ENCODE measurements at regions not wholly inside any gene's neighbourhood (a gene's known extent, or its start where the extent isn't known, plus 50 kb on each side); places are given as distances from the start of the nearest gene placed in this dataset.

DNA sequence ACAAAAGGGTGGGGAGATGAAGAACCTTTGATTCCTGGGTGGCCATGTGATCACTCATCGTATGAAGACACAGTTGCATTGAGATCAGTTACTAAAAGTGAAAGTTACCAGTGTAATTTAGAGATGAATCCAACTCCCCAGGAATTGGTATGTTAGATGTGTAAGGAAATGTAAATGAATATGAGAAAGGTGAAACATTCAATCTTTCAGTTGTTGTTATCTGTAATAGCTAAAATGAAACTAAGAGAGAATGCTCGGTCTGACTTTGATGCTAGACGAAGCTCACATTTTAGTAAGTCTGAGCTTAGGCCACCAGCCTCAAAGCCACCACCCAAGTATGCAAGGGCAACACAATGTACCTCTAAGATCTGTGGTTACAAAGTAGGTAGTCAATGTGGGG lies 194.3 kb upstream of the POF1B start (continued):
- TF ChIP-seq, protein P1, sequence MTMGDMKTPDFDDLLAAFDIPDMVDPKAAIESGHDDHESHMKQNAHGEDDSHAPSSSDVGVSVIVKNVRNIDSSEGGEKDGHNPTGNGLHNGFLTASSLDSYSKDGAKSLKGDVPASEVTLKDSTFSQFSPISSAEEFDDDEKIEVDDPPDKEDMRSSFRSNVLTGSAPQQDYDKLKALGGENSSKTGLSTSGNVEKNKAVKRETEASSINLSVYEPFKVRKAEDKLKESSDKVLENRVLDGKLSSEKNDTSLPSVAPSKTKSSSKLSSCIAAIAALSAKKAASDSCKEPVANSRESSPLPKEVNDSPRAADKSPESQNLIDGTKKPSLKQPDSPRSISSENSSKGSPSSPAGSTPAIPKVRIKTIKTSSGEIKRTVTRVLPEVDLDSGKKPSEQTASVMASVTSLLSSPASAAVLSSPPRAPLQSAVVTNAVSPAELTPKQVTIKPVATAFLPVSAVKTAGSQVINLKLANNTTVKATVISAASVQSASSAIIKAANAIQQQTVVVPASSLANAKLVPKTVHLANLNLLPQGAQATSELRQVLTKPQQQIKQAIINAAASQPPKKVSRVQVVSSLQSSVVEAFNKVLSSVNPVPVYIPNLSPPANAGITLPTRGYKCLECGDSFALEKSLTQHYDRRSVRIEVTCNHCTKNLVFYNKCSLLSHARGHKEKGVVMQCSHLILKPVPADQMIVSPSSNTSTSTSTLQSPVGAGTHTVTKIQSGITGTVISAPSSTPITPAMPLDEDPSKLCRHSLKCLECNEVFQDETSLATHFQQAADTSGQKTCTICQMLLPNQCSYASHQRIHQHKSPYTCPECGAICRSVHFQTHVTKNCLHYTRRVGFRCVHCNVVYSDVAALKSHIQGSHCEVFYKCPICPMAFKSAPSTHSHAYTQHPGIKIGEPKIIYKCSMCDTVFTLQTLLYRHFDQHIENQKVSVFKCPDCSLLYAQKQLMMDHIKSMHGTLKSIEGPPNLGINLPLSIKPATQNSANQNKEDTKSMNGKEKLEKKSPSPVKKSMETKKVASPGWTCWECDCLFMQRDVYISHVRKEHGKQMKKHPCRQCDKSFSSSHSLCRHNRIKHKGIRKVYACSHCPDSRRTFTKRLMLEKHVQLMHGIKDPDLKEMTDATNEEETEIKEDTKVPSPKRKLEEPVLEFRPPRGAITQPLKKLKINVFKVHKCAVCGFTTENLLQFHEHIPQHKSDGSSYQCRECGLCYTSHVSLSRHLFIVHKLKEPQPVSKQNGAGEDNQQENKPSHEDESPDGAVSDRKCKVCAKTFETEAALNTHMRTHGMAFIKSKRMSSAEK (CRISPR knock-in tag; IDR thresholded peaks at IDR 0.05; ENCODE audit: borderline replicate concordance) = no peak
- TF ChIP-seq, protein P2, sequence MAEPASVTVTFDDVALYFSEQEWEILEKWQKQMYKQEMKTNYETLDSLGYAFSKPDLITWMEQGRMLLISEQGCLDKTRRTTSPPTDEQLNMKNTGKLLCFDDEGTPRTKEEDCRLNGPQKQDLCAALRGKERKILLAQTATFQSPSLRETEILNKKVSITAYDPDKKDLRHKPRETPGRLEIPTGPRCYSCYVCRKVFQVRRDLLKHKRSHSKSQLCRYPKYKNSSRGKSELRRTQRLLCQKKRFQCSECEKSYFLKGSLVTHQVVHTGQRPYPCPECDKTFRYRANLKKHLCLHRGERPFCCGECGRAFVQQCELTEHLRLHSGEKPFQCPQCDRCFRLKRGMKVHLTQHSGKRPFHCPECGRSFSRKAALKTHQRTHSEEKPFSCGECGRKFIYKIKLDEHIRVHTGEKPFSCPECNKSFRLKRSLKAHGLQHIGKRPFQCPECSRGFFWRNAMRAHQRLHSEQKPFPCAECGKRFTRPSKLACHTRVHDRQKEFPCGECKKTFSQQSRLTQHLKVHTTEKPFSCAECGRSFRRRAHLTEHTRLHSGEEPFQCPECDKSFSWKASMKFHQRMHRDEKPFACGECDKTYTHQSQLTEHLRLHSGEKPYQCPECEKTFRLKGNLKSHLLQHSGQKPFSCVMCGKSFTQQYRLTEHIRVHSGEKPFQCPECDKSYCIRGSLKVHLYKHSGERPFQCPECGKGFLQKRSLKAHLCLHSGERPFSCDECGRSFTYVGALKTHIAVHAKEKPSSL (CRISPR knock-in tag; conservative IDR thresholded peaks at IDR 0.05) = no peak

- Mint-ChIP-seq H3K36me3 (no peaks in the 10 kb centered on the region), H3K27ac (no peak overlapping the region), H3K4me1 (peaks cover 35% of the 10 kb centered on the region), H3K9me3 (peaks cover 15% of the 10 kb centered on the region), H3K4me3 (no peak overlapping the region), H3K27me3 (ENCODE audit: low read depth) (no peaks in the 10 kb centered on the region)
- DNase-seq (ENCODE audit: low spot score) (no peak), ATAC-seq (no peak)
- ChIA-PET CTCF (no interaction called here), POLR2A (interaction anchor here (0.7 kb wide), 1 partner anchor 551 kb away, joined by 3 read pairs; no protein-coding TSS in a partner anchor)
- TF ChIP-seq MYBL2 (CRISPR knock-in tag; IDR thresholded peaks at IDR 0.05) (no peak), RELA (CRISPR knock-in tag; IDR thresholded peaks at IDR 0.05; ENCODE audit: borderline replicate concordance) (no peak), ZNF416 (CRISPR knock-in tag; IDR thresholded peaks at IDR 0.05) (no peak)
- TF ChIP-seq, protein P3, sequence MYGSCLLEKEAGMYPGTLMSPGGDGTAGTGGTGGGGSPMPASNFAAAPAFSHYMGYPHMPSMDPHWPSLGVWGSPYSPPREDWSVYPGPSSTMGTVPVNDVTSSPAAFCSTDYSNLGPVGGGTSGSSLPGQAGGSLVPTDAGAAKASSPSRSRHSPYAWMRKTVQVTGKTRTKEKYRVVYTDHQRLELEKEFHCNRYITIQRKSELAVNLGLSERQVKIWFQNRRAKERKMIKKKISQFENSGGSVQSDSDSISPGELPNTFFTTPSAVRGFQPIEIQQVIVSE (CRISPR knock-in tag; IDR thresholded peaks at IDR 0.05; ENCODE audit: borderline replicate concordance) = no peak
Observed at GRCh38 chrX:85570496-85570895, 191.0 kb upstream of the POF1B start.

DNA sequence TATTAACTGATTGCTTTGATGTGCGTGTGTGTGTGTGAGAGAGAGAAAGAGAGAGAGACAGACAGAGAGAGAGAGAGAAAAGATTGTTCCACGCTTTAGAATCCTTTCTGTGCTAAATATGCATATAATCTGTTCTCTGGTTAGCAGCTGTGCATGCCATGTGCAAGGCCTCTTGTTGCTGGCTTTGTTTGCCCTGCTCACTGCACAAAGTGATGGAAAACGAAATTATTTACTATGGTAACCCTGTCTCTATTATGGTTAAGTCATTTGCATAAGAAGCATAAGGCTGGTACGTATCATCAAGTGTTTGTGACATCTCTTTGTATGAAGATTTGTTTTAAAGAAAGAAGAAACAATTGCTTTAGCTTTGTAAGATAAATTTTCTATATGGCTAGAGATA lies 190.2 kb upstream of the POF1B start:
- Mint-ChIP-seq H3K27me3 (ENCODE audit: low read depth) (no peaks in the 10 kb centered on the region), H3K36me3 (no peaks in the 10 kb centered on the region), H3K4me1 (peaks cover 35% of the 10 kb centered on the region), H3K4me3 (no peak overlapping the region), H3K9me3 (peaks cover 15% of the 10 kb centered on the region), H3K27ac (no peak overlapping the region)
- CTCF ChIA-PET = no interaction called here
- POLR2A ChIA-PET = no interaction called here
- no peak for TF ChIP-seq ZNF423 (CRISPR knock-in tag; IDR thresholded peaks at IDR 0.05)
- no peak for TF ChIP-seq TEAD4 (CRISPR knock-in tag; IDR thresholded peaks at IDR 0.05)
- no peak for TF ChIP-seq E2F1 (CRISPR knock-in tag; IDR thresholded peaks at IDR 0.05)
- TF ChIP-seq, protein P2 (CRISPR knock-in tag; conservative IDR thresholded peaks at IDR 0.05) = no peak
- TF ChIP-seq, protein P4, sequence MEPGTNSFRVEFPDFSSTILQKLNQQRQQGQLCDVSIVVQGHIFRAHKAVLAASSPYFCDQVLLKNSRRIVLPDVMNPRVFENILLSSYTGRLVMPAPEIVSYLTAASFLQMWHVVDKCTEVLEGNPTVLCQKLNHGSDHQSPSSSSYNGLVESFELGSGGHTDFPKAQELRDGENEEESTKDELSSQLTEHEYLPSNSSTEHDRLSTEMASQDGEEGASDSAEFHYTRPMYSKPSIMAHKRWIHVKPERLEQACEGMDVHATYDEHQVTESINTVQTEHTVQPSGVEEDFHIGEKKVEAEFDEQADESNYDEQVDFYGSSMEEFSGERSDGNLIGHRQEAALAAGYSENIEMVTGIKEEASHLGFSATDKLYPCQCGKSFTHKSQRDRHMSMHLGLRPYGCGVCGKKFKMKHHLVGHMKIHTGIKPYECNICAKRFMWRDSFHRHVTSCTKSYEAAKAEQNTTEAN (CRISPR knock-in tag; IDR thresholded peaks at IDR 0.05) = no peak
- TF ChIP-seq MYBL2 (CRISPR knock-in tag; IDR thresholded peaks at IDR 0.05) = no peak
- no peak for TF ChIP-seq ZNF121 (CRISPR knock-in tag; IDR thresholded peaks at IDR 0.05)
- TF ChIP-seq CBFB (CRISPR knock-in tag; IDR thresholded peaks at IDR 0.05; ENCODE audit: low read depth) = no peak
- TF ChIP-seq, protein P5, sequence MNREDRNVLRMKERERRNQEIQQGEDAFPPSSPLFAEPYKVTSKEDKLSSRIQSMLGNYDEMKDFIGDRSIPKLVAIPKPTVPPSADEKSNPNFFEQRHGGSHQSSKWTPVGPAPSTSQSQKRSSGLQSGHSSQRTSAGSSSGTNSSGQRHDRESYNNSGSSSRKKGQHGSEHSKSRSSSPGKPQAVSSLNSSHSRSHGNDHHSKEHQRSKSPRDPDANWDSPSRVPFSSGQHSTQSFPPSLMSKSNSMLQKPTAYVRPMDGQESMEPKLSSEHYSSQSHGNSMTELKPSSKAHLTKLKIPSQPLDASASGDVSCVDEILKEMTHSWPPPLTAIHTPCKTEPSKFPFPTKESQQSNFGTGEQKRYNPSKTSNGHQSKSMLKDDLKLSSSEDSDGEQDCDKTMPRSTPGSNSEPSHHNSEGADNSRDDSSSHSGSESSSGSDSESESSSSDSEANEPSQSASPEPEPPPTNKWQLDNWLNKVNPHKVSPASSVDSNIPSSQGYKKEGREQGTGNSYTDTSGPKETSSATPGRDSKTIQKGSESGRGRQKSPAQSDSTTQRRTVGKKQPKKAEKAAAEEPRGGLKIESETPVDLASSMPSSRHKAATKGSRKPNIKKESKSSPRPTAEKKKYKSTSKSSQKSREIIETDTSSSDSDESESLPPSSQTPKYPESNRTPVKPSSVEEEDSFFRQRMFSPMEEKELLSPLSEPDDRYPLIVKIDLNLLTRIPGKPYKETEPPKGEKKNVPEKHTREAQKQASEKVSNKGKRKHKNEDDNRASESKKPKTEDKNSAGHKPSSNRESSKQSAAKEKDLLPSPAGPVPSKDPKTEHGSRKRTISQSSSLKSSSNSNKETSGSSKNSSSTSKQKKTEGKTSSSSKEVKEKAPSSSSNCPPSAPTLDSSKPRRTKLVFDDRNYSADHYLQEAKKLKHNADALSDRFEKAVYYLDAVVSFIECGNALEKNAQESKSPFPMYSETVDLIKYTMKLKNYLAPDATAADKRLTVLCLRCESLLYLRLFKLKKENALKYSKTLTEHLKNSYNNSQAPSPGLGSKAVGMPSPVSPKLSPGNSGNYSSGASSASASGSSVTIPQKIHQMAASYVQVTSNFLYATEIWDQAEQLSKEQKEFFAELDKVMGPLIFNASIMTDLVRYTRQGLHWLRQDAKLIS (CRISPR knock-in tag; IDR thresholded peaks at IDR 0.05; ENCODE audit: borderline replicate concordance) = no peak
- no peak for TF ChIP-seq NFATC4 (CRISPR knock-in tag; IDR thresholded peaks at IDR 0.05)
- ATAC-seq (no peak), DNase-seq (ENCODE audit: low spot score) (no peak)

Measured in WTC11 (cell line).